BE2C (cell line): ENCODE measurements at regions not wholly inside any gene's neighbourhood (a gene's known extent, or its start where the extent isn't known, plus 50 kb on each side); places are given as distances from the start of the nearest gene placed in this dataset.

ENCODE experiments used
- DNase-seq: peaks from one replicate; pipeline ENCODE4 v3.0.0-alpha.2; 2020
- H3K27me3 ChIP-seq: fragments of 250-450 bp; sonication (Bioruptor Pico); 2 replicates; pipeline ENCODE4 v1.5.1; 2020; ENCODE audit warnings: mild to moderate bottlenecking
- H3K36me3 ChIP-seq: fragments of 250-450 bp; sonication (Bioruptor Pico); 2 replicates; pipeline ENCODE4 v1.5.1; 2020; ENCODE audit warnings: mild to moderate bottlenecking
- H3K4me1 ChIP-seq: fragments of 250-450 bp; sonication (Bioruptor Pico); 2 replicates; pipeline ENCODE4 v1.5.1; 2020
- H3K4me3 ChIP-seq: 2 replicates; pipeline ENCODE4 v1.5.1; 2011; ENCODE audit warnings: low read depth, low read length
- H3K9me3 ChIP-seq: fragments of 250-450 bp; sonication (Bioruptor Pico); 2 replicates; pipeline ENCODE4 v1.5.1; 2020
- CTCF ChIP-seq: IDR thresholded peaks from 2 replicates; pipeline ENCODE4 v1.5.1; 2012; ENCODE audit warnings: mild to moderate bottlenecking, low read depth, low read length

- TF ChIP-seq CTCF: no peak
- Histone ChIP-seq H3K4me1 (no peaks in the 10 kb centered on the region), H3K4me3 (no peak overlapping the region), H3K36me3 (no peaks in the 10 kb centered on the region), H3K9me3 (no peaks in the 10 kb centered on the region), H3K27me3 (no peaks in the 10 kb centered on the region)
- DNase-seq: no peak
Measured at GRCh38 chr13:99654076-99654475, 152.8 kb downstream of the TM9SF2 start.

GRCh38 chr13:99653526-99653925 lies 152.3 kb downstream of the TM9SF2 start:
- TF ChIP-seq CTCF: no peak
- H3K36me3 ChIP-seq: no peaks in the 10 kb centered on the region
- no peaks in the 10 kb centered on the region for H3K9me3 ChIP-seq
- DNase-seq: no peak
- no peaks in the 10 kb centered on the region for H3K27me3 ChIP-seq
- H3K4me1 ChIP-seq: no peaks in the 10 kb centered on the region
- H3K4me3 ChIP-seq: no peak overlapping the region

- no peak for DNase-seq
- no peaks in the 10 kb centered on the region for H3K9me3 ChIP-seq
- H3K27me3 ChIP-seq: no peaks in the 10 kb centered on the region
- no peaks in the 10 kb centered on the region for H3K36me3 ChIP-seq
- H3K4me3 ChIP-seq: no peak overlapping the region
- H3K4me1 ChIP-seq: no peaks in the 10 kb centered on the region; the same call in 1 of the 2 replicates
- no peak for TF ChIP-seq CTCF
Measured at GRCh38 chr13:99652901-99653300, 151.6 kb downstream of the TM9SF2 start.

GRCh38 chr13:99652141-99652540 lies 150.9 kb downstream of the TM9SF2 start:
- TF ChIP-seq CTCF: no peak
- DNase-seq: no peak
- no peaks in the 10 kb centered on the region for H3K27me3 ChIP-seq
- H3K4me1 ChIP-seq: no peaks in the 10 kb centered on the region; the same call in 1 of the 2 replicates
- no peak overlapping the region for H3K4me3 ChIP-seq
- no peaks in the 10 kb centered on the region for H3K36me3 ChIP-seq
- no peaks in the 10 kb centered on the region for H3K9me3 ChIP-seq

GRCh38 chr13:99651016-99651415 lies 149.7 kb downstream of the TM9SF2 start:
- DNase-seq: no peak
- Histone ChIP-seq H3K4me1 (no peaks in the 10 kb centered on the region; the same call in 1 of the 2 replicates), H3K4me3 (no peak overlapping the region), H3K9me3 (no peaks in the 10 kb centered on the region), H3K27me3 (no peaks in the 10 kb centered on the region), H3K36me3 (no peaks in the 10 kb centered on the region)
- no peak for TF ChIP-seq CTCF

GRCh38 chr13:99650410-99650809 lies 149.1 kb downstream of the TM9SF2 start:
- TF ChIP-seq CTCF: no peak
- Histone ChIP-seq H3K36me3 (no peaks in the 10 kb centered on the region), H3K4me1 (no peaks in the 10 kb centered on the region; the same call in 1 of the 2 replicates)

More at GRCh38 chr13:99650410-99650809, 149.1 kb downstream of the TM9SF2 start:
- Histone ChIP-seq H3K9me3 (no peaks in the 10 kb centered on the region), H3K4me3 (no peak overlapping the region), H3K27me3 (no peaks in the 10 kb centered on the region)
- no peak for DNase-seq
